GM23338 (cell line): ENCODE measurements at regions not wholly inside any gene's neighbourhood (a gene's known extent, or its start where the extent isn't known, plus 50 kb on each side); places are given as distances from the start of the nearest gene placed in this dataset.

Experiments
- ATAC-seq: fragments of 200-7000 bp; cut with Tn5 transposase; 3 replicates; pipeline ENCODE4 v1.9.1; 2020
- DNase-seq: peaks from one replicate; pipeline ENCODE4 v3.0.0-alpha.2; 2015; ENCODE audit warnings: low spot score
- H2AFZ ChIP-seq: fragments of 200-600 bp; sonication (generic); 2 replicates; pipeline ENCODE4 v1.8.0; 2016; ENCODE audit warnings: antibody characterized with exemption, mild to moderate bottlenecking, moderate library complexity
- H3F3A ChIP-seq: fragments of 200-600 bp; sonication (generic); replicated peaks from 2 replicates; pipeline ENCODE4 v1.8.0; 2017; ENCODE audit warnings: antibody characterized with exemption, mixed run types, low read depth
- H3K27ac ChIP-seq: fragments of 200-600 bp; sonication (generic); 2 replicates; pipeline ENCODE4 v1.6.1; 2016; ENCODE audit warnings: low read depth
- H3K27me3 ChIP-seq: fragments of 200-600 bp; sonication (generic); 2 replicates; pipeline ENCODE4 v1.8.0; 2016; ENCODE audit warnings: mild to moderate bottlenecking, mixed run types, moderate library complexity; ENCODE audit not compliant: insufficient read depth
- H3K36me3 ChIP-seq: fragments of 200-600 bp; sonication (generic); 2 replicates; pipeline ENCODE4 v1.8.0; 2016; ENCODE audit warnings: mild to moderate bottlenecking; ENCODE audit not compliant: insufficient read depth
- H3K4me1 ChIP-seq: fragments of 200-600 bp; sonication (generic); 2 replicates; pipeline ENCODE4 v1.8.0; 2016; ENCODE audit warnings: mild to moderate bottlenecking, moderate library complexity; ENCODE audit not compliant: insufficient read depth
- H3K4me2 ChIP-seq: fragments of 200-600 bp; sonication (generic); 2 replicates; pipeline ENCODE4 v1.7.1; 2017; ENCODE audit warnings: mixed run types
- H3K4me3 ChIP-seq: fragments of 200-600 bp; sonication (generic); 2 replicates; pipeline ENCODE4 v1.6.1; 2016; ENCODE audit warnings: mixed run types
- H3K79me2 ChIP-seq: fragments of 200-600 bp; sonication (generic); replicated peaks from 2 replicates; pipeline ENCODE4 v1.8.0; 2017; ENCODE audit warnings: mild to moderate bottlenecking; ENCODE audit not compliant: insufficient read depth
- H3K9me2 ChIP-seq: fragments of 200-600 bp; sonication (generic); 2 replicates; pipeline ENCODE4 v1.8.0; 2017; ENCODE audit not compliant: insufficient read depth
- H4K20me1 ChIP-seq: fragments of 200-600 bp; sonication (generic); replicated peaks from 2 replicates; pipeline ENCODE4 v1.8.0; 2017; ENCODE audit warnings: mild to moderate bottlenecking; ENCODE audit not compliant: insufficient read depth
- H3K27ac Mint-ChIP-seq: 2 replicates; pipeline ENCODE4 v1.8.0; 2020; ENCODE audit warnings: inconsistent platforms, mild to moderate bottlenecking, moderate library complexity, mixed read lengths
- H3K27me3 Mint-ChIP-seq: 3 replicates; pipeline ENCODE4 v1.8.0; 2022; ENCODE audit warnings: low read depth, mild to moderate bottlenecking, moderate library complexity, mixed read lengths, inconsistent platforms; ENCODE audit not compliant: insufficient read depth, poor library complexity
- H3K36me3 Mint-ChIP-seq: 3 replicates; pipeline ENCODE4 v1.8.0; 2021; ENCODE audit warnings: low read depth, mild to moderate bottlenecking, inconsistent platforms, moderate library complexity, mixed read lengths
- H3K4me1 Mint-ChIP-seq: 3 replicates; pipeline ENCODE4 v1.8.0; 2020; ENCODE audit warnings: mild to moderate bottlenecking, inconsistent platforms, mixed read lengths
- H3K4me3 Mint-ChIP-seq: 3 replicates; pipeline ENCODE4 v1.8.0; 2021; ENCODE audit warnings: moderate library complexity, mild to moderate bottlenecking, inconsistent platforms, mixed read lengths
- H3K9me3 Mint-ChIP-seq: 3 replicates; pipeline ENCODE4 v1.8.0; 2020; ENCODE audit warnings: moderate library complexity, mild to moderate bottlenecking, inconsistent platforms, mixed read lengths
- CREB1 ChIP-seq: fragments of 250-450 bp; sonication (Bioruptor Pico); IDR thresholded peaks from 2 replicates; pipeline ENCODE4 v1.5.0; 2020; ENCODE audit warnings: low read depth, mild to moderate bottlenecking, moderate library complexity
- CTCF ChIP-seq, 2 experiments: fragments of 200-600 bp in 1 of 2; sonication (generic) in 1 of 2; conservative IDR thresholded peaks; 2 replicates each; pipeline versions ENCODE4 v1.5.1 to v1.6.1; 2016 to 2017; ENCODE audit warnings: antibody characterized with exemption in 2 of 2, low read depth in 2 of 2, mild to moderate bottlenecking in 2 of 2, moderate library complexity in 1 of 2
- ETS1 ChIP-seq: IDR thresholded peaks from 2 replicates; pipeline ENCODE4 v1.6.1; 2016; ENCODE audit warnings: antibody characterized with exemption
- EZH2 ChIP-seq: fragments of 200-600 bp; sonication (generic); IDR thresholded peaks from one replicate; pipeline ENCODE4 v1.8.0; 2017; ENCODE audit warnings: antibody characterized with exemption, mild to moderate bottlenecking, low read depth; ENCODE audit not compliant: unreplicated experiment
- EZH2phosphoT487 ChIP-seq: fragments of 200-600 bp; sonication (generic); IDR thresholded peaks from one replicate; pipeline ENCODE4 v1.8.1; 2018; ENCODE audit warnings: antibody characterized with exemption; ENCODE audit not compliant: unreplicated experiment
- NANOG ChIP-seq: IDR thresholded peaks from 2 replicates; pipeline ENCODE4 v1.6.1; 2016; ENCODE audit warnings: antibody characterized with exemption, borderline replicate concordance
- POLR2AphosphoS5 ChIP-seq: IDR thresholded peaks from 2 replicates; pipeline ENCODE4 v1.6.1; 2016; ENCODE audit warnings: antibody characterized with exemption, low read depth
- STAT1 ChIP-seq: IDR thresholded peaks from one replicate; pipeline ENCODE4 v1.6.1; 2016; ENCODE audit warnings: antibody characterized with exemption; ENCODE audit not compliant: unreplicated experiment
- ZNF114 ChIP-seq: fragments of 250-450 bp; sonication (Bioruptor Pico); IDR thresholded peaks from 2 replicates; pipeline ENCODE4 v1.5.0; 2020; ENCODE audit warnings: mild to moderate bottlenecking, moderate library complexity
- ZNF331 ChIP-seq: fragments of 250-450 bp; sonication (Bioruptor Pico); IDR thresholded peaks from 2 replicates; pipeline ENCODE4 v1.5.0; 2020; ENCODE audit warnings: low read depth, mild to moderate bottlenecking, moderate library complexity
- ZNF462 ChIP-seq: fragments of 250-450 bp; sonication (Bioruptor Pico); IDR thresholded peaks from 2 replicates; pipeline ENCODE4 v1.5.0; 2020; ENCODE audit warnings: mild to moderate bottlenecking, moderate library complexity

GRCh38 chr4:128709268-128709667, 100.2 kb upstream of the JADE1 start:
- H3K27me3 Mint-ChIP-seq, result peaks cover 8% of the 10 kb centered on the region
- peak overlapping the region; percentile 91; the same call in 1 of the 2 replicates for H2AFZ ChIP-seq
- peaks cover 3% of the 10 kb centered on the region; the same call in 1 of the 2 replicates for H3K9me2 ChIP-seq
- peaks cover 2% of the 10 kb centered on the region; the same call in 2 of the 3 replicates for H3K9me3 Mint-ChIP-seq
- H3K4me1 ChIP-seq, result peaks cover 20% of the 10 kb centered on the region
- DNase-seq, result no peak
- no peaks in the 10 kb centered on the region for H4K20me1 ChIP-seq
- H3K27ac ChIP-seq, result peak overlapping the region; percentile 26; the same call in 1 of the 2 replicates
- no peaks in the 10 kb centered on the region for H3K36me3 ChIP-seq
- 0 out of 2 replicates have a peak, but pooled peaks cover 3% of the 10 kb centered on the region for H3F3A ChIP-seq
- no peak overlapping the region; the same call in 1 of the 2 replicates for H3K4me2 ChIP-seq
- peaks cover 3% of the 10 kb centered on the region for H3K36me3 Mint-ChIP-seq
- no peak overlapping the region for H3K4me3 ChIP-seq
- H3K27ac Mint-ChIP-seq, result peak overlapping the region; percentile 20; the same call in 1 of the 2 replicates
- no peaks in the 10 kb centered on the region for H3K79me2 ChIP-seq
- ATAC-seq, result no peak
- H3K4me1 Mint-ChIP-seq, result peaks cover 21% of the 10 kb centered on the region
- TF ChIP-seq NANOG (no peak), STAT1 (no peak), EZH2phosphoT487 (no peak), CREB1 (CRISPR knock-in tag) (no peak), EZH2 (no peak), ETS1 (no peak), POLR2AphosphoS5 (no peak), ZNF114 (no peak), CTCF (conservative IDR thresholded peaks at IDR 0.05; ENCODE audit: low read depth in 2 of 2) (no peak), ZNF462 (CRISPR knock-in tag) (no peak), ZNF331 (CRISPR knock-in tag) (no peak)
- no peaks in the 10 kb centered on the region for H3K27me3 ChIP-seq
- no peak overlapping the region for H3K4me3 Mint-ChIP-seq
